Stimulated activated CD4-positive, alpha-beta T cell treated with anti-CD3 and anti-CD28 coated beads, Interleukin-1b, Interleukin-23, amount 100 ng/mL, for 4 hours (primary cell): ENCODE measurements at regions not wholly inside any gene's neighbourhood (a gene's known extent, or its start where the extent isn't known, plus 50 kb on each side); places are given as distances from the start of the nearest gene placed in this dataset.

Source experiments
- DNase-seq, 2 donors: peaks; one replicate each; pipeline ENCODE4 v3.0.0-alpha.2; 2020; ENCODE audit warnings: low read depth in 2 of 2

DNA sequence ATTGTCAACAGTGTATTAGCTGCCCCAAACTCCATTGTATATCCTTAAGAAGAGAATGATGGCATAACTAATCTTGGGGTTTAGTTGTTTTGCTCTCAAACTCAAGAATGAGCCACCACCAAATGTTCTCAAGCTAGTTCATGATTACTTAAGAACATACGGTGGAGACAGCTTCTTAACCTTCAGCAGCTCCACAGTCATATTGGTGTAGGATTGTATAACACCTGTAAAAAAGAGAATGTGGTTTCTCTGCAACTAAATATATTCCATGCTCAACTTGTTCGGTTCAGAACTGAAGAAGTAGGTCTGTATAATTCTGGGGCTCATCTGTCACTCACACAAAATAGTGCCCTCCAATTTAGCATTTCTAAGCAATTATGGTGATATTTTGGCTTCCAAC is 177.9 kb upstream of the DUSP10 start:
- DNase-seq: no peak

DNA sequence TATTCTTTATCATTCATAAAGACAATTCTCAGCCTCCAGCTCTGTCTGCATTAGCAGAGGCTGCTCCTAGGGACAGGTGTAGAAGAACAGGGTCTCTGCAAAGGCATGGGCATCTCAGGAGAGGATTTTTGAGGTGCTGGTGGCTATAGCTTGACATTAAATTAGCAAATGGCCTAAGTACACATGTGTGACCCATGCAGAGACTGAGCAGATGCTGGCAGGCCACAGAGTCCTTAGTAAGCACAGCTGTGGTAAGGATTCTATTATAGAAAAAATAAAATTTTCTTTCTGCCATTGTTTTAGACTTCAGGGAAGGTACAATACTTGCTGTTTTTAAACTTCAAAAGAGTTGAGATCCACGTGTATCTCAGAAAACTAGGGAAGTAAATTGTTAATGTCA is 177.5 kb upstream of the DUSP10 start:
- DNase-seq: no peak

DNA sequence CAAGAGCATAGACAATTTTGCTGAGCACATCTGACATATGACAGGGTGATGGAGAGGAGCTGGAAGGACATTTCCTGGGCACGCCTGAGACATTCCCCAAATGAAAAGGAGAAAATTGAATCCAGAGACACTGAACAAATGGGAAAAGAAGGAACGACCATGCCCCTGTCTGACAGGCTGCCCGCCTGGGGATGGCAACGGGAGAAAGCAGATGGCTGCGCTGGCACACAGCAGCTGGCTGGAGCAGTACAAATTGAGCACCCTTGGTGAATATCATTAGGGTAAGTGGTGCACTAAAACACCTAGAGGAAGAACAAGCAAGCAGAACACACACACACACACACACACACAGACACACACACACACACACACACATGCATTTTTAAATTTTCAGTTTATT is 174.3 kb upstream of the DUSP10 start:
- DNase-seq: no peak

DNA sequence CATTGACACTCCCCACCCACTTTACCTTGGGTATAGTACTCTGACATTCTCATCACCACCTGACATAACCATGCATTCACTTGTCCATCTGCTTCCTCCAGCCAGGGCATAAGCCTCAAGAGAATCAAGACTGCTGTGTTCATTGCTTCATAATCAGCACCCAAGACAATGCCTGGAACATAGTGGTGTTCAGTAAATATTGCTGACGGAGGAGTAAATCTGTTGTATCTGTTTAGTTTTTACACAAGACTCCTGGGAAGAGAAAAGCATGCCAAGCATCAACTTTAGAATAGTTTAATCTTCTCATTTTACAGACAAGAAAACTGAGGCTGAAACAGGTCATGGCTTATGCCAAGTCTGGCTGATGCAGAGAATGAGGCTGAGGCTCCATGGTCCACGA is 173.9 kb upstream of the DUSP10 start:
- DNase-seq: no peak

DNA sequence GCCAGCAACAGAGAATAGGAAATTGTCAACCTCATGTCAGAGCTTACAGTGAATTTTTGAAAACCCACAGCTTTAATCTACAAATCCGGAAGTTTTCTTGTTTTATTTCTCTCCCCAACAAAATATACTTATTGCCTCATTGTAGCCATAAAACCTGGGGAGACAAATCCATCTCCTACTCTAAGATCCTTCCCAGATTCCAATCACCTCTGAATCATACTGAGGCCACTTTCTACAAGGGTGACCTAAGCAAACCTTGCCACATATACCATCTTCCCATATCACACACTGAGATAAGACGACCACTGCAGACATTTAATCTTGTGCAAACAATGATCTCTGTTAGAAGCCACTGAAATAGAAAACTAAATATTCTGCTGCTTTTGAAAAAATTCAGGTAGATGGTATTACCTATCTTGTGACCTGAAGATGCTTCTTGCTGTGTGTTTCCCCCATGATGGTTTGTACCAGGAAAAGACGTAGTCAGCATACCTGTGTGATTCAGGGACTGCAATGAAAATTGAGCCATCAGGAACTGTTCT is 171.5 kb upstream of the DUSP10 start:
- no peak for DNase-seq

DNA sequence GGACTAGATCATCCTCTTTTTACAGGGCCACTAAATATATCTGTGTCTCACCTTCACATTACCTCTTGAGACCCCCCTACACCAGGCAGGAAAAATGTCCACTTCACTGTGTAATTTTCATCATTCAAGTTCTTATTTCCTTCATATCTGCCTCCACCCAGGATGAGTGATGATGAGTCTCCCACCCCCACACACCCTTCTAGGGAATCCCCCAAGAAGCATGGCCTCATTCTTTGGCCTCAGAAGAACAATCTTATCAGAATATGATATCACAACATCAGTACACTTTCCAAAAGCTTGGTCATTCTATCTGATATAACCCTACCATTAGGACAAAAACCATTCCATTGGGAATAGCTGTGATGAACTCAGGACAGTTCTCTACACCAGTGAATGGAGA is 170.3 kb upstream of the DUSP10 start:
- DNase-seq: no peak

DNA sequence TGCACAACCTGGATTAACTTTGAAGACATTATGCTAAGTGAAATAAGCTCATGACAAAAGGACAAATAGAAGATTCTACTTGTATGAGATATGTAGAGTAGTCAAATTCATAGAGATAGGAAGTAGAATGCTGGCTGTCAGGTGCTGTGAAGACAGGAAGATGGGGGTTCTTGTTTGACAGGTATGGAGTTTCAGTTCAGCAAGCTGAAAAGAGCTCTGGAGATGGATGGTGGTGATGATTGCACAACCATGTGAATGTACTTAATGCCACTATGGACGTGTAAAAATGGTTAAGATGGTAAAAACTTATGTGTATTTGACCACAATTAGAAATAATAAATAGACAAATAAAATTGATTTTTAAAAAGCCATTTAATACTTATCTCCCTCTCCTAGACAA is 169.8 kb upstream of the DUSP10 start:
- no peak for DNase-seq

DNA sequence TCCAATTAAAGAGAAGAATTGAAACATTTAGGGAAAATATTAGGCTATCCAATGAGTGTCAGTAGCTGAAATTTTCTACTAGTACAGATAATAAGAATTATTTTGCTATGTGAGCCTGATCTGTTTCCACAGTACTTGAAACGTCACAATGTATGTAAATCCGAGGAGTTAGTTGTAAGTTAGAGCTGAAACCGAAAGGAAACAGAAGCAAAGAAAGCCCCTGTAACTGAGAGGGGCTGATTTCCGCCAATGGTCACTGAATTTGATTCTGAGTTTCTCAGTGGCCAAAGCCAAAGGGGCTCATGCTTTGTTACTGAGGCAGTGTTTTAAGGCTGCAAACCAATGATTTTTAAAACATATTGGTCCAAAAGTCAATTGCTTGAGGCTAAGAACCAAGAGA is 168.3 kb upstream of the DUSP10 start:
- no peak for DNase-seq

DNA sequence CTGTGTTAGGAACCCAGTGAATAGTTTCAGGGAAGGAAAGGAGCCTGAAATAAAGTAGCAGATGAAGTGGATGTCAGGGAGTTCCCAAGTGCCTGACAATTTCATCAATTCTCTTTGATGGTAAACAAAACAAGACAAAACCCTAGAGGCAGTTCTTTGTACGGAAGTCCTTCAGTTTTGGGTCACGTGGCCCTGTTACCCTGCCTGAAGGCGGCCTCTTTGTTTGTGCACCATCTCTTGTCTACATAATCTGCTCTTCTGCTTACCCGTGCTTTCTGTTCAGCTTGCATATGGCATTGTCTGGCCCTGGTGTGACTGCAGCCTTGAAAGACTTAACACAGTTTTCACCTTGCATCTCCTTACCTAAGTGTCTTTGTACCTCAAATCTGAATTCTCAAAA is 166.7 kb upstream of the DUSP10 start:
- DNase-seq: no peak

DNA sequence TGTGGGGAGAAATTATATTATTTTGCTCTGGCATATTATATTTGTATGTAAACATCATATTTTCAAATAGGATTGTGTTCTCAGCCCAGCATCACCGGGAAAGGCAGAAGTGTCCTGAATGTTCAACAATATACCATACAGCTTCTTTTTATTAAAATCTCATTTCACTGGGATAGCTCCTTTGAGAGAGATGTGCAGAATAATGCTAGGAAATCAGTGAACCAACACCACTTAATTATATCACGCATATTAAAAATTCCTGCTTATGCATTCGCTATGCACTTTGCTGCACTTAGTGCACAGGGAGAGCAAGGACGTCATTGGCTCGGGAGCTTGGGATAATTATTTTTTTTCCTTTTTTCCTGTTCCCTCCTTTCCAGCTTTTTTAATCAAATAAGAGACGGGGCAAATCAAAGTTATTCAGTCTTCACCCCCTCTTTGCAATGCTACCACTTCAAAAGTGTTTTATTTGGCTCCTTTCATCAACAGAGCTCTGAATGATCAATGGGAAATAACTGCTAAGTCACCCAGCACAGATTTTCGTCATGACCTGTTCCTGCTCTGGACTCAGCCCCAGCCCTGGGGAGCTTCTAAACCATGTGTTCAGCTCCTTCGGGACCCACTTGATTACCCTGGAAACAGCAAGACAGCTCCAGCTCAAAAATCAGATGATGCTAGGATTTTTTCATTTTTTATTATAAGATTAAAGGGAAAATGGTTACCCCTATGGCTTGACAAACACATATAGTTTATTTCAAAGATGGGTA is 165.5 kb upstream of the DUSP10 start:
- DNase-seq: no peak

DNA sequence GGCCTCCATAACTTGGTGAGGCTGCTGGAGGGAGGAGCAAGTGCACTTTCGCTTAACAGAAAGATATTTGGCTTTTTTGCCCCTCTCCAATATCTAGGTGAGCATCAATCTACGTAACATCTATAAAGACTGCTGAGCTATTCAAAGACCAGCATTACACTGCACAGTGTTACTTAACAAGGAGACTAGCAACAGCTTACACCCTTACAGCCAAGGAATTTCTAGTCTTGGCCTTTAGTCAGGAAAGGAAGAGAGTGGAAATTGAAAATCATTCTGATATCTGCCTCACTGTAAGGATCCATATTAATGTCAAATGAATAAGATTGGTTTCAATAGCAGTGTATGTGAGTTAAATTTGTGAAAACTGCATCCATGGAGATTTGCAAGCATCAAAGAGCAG is 163.9 kb upstream of the DUSP10 start:
- no peak for DNase-seq

DNA sequence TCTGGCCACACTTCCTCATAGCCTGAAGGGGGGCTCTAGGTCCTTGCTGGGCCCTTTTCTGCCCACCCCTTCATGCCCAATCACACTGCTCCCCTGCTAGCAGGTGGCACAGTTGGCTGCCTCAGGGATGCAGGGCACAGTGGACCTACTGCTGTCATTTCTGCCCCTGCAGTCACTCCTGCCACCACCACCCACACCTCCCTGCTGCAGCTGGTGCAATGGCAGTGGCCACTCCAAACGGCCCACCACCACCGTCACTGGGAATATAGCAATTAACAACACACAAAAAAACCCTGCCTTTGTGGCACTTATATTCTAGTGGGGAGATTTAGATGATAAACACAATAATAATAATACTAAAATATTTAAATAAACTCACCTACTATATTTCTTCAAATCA is 162.4 kb upstream of the DUSP10 start:
- DNase-seq: no peak

DNA sequence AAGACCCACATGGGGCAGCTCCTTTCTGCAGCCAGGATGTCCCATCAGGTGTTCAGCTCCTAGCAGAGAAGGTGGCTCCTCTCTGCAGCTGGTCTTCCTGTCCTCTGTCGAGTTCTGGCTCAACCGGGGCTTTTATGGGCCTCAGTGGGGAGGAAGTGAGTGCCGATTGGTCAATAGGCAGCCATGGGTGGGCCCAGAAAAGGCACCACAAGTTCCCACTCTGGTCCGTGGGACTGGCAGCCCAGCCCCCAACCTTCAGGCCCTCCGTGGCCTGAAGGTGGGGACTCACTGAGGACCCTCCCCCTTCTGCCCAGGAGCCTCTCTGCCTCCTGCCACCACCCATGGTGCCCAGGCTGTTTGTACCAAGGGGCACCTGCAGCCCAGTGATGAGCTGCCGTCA is 161.7 kb upstream of the DUSP10 start:
- DNase-seq: no peak

DNA sequence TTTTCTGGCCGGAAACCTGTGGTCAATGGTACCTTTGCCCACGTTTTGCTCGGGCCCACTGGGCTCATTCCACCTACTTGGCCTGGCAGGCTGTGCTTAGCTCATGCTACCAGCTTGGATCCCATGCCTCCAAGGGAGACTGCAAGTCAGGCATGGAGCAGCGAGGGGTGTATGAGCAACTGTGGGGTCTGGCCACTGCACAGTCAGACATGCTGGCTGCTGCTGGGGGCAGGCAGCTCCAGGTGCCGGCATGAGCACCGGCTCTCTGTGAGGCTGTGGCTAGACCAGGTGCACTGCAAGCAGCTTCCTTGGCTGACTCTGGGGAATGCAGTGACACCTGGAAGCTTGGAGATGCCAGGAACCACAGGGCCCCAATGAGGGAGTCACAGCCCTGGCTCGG is 161.1 kb upstream of the DUSP10 start:
- no peak for DNase-seq

DNA sequence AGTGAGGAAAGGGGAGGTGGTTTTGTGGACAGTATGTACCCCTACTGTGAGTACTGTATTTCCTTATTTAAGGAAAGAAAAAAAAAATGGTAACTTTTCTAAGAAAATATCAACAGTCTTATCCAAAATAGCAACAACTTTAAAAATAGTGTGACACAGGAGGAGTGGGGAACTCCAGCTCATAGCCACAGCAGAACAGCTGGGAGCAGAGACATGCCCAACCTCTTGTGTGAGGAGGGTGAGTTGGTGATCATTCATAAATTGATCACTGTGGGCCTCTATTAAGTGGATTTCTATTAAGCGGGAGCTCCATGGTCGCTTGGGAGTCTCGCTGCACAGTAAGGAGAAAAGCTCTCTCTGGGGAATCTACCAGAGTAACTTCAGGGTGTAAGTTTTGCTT is 158.8 kb upstream of the DUSP10 start:
- no peak for DNase-seq

DNA sequence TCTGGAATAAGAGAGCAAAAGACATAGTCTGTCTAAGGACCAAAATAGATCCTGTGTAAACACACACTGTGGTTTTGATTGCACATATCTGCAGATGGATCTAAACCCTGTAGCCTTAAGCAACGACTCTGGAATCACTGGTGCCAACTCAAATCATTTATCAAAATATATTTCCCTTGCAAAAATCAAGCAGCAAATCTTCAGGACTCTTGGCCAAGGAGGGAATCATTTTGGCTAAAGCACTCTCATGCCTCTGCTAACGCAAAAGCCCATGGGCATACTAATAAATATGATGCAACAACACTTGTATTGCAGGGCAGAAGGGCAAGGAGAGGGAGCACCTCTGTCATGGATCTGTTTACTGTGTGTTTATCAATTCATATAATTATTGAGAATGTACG is 155.4 kb upstream of the DUSP10 start:
- no peak for DNase-seq

DNA sequence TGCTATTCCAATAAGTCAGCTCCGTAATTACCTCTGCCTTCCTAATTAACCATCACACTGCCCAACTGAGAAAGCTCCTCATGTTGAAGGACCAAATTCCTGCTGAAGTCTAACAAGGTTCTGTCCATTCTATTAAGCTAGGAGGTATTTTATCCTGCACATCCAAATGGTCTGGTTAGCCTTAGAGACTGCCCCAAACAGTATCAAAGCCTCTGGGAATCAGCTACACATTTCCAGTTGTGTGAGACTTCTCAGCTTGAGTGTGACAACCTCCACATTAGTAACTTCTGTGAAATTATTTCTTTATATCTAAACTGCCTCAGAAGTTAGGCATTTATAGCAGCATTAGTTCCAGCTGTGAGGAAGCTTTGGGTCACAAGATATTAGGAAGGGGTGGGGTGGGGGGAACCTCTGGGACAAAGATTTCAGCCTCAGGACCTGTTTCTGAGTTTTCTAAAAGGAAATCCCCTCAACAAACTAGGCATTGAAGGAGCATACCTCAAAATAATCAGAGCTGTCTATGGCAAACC is 150.5 kb upstream of the DUSP10 start:
- DNase-seq: no peak

DNA sequence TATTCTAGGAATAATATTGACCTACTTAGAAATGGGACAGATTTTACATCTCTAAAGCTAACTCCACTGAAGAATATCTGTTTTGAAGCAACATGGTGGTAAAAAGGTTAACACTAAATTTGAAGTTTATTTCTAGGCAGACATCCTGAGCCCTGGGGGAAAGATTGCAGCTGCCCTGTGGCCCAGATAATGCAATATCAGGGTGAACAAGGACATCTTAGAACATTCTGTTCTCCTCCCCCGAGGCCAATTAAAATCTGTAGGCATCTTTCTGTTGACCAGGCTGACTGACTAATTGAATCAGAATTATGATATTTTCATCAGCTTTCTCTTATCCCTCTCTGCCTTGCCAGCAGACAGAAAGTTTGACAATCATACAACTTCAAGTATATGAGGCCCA is 149.8 kb upstream of the DUSP10 start:
- no peak for DNase-seq

DNA sequence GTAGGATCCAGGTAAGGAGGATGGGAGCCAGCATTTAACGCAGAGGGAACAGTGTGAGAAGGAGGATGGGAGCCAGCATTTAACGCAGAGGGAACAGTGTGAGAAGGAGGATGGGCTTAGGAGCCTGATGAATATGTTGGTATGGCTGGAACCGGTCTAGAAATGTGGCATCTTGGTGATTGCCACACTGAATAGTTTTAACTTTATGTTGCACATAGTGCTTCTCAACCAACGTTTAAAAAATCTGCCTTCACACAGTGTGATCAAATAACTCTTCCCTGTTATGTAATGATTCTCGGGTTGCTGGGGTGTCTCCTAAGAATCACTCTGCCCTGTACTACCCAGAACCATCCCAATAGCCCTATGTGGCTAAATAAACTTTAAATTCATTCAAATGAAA is 146.9 kb upstream of the DUSP10 start:
- no peak for DNase-seq

DNA sequence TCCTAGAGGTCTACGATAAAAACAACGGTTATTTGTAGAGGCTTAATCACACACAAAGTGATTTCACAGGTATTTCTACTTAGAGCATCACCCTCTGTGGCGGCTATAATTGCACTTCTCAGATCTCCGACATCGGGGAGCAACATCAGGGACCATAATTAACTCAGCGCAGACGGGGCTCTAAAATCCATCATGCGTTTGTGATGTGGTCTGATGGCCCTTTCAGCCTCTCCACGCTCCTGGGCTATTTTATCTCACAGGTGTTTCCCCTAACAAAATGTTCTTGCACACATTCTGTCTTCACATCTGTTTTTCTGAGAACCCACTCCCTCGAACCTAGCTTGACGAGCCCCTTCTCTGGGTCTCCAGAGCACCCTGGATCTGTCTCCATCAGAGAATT is 146.3 kb upstream of the DUSP10 start:
- DNase-seq: no peak

DNA sequence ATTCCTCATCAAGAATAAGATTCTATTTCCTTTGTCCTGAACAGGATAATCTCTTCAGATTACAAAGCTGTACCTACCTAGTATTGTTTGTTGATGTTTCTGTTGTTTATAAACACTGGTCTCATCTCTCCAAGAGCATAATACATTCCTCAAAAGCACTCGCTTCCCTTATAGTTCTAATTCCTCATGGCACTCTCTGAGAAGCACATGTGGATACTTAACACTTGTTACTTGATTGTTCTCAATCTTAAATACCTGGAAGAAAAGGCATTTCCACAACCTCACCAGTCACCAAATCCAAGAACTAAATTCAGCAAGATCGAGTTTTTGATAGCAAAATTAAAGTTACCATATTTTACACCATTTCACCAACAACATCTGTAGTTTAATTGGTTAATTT is 145.9 kb upstream of the DUSP10 start:
- DNase-seq: no peak

DNA sequence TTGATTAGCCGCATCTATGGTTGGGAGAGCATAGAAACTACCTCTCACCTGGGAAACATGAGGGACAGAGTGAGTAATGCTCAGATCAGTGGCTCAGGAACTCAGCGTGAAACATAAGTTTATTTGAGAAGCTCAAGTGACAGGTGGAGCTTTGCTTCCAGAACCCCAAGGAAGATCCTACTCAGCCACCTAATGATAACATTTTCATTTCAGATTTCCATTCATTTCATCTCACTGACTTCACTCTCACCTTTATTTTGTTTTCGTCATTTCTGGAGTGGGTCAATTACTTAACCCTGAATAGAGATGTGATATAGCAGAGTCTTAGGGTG is 145.5 kb upstream of the DUSP10 start:
- DNase-seq: no peak

DNA sequence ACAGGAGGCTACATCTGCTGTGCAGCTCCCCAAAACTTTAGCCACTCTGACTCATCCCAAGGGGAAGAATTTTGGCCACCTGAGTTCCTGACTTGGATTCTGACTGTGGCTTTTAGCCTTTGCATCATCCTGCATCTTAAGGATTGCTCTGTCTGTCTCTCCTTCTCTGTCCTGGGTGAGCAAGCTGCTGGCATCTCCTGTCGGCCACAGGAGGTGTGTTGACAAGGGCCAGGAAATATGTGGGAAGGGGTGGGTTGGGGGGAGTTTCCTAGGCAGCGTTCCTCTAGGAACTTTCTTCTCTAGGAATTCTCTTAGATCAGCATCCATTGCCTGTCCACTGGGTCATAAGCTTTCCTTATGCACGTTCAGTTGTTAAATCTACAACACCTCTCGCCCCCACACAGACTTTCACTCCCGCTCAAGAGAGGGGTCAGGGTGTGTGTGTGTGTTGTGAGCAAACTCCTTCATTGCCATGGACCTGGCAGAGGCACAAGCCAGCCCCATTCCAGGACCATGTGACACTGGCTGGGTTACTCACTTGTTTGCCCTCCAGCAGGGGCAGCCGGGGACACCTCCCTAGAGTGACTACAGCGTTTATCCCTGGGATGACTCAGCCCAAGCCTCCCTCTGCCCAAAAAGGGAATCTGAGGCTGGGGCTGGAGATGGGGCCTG is 145.0 kb upstream of the DUSP10 start:
- DNase-seq: no peak
